ENCODE measurements at regions not wholly inside any gene's neighbourhood (a gene's known extent, or its start where the extent isn't known, plus 50 kb on each side); places are given as distances from the start of the nearest gene placed in this dataset.
"Not testable (repeated sequence)": the region's sequence is repeated elsewhere in the genome, so short reads cannot be mapped to it uniquely, and the experiment has no call there.

DNA sequence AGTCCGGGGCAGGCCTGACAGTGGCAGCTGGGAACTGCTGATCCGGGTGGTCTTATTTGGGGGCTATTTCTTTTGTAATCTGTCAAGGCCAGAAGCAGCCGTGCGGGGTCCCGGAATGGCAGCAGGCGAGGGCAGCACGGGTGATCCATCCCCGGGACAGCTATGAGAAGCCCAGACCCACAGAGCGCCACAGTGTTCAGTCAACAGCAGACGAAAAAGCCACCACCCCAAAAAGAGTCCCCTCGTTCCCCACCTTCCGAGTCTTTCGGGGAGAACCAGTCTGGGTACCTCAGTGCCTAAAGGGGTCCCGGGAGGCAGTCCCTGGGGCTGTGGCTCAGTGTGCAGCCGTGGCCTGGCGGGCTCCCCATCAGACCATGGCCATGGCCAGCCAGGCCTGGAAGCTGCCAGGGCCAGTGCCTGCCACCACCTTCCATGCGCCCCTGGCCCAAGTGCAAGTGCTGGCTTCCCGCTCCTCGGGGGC lies 125.1 kb upstream of the KCTD7 start:
- no peak for DNase-seq
- in situ Hi-C loops (cut with HindIII; ENCODE audit: low pct_ligation_motif_present, low sequenced_read_pairs) = no loop called here
- Histone ChIP-seq H3K27ac (no peak overlapping the region), H3K36me3 (replicated peaks) (no peaks in the 10 kb centered on the region), H3K4me3 (ENCODE audit: low read depth, low read length) (no peak overlapping the region), H3K27me3 (replicated peaks) (no peaks in the 10 kb centered on the region)
- no peak for TF ChIP-seq CTCF (IDR thresholded peaks at IDR 0.05; ENCODE audit: low read depth, low read length, missing control alignments)

DNA sequence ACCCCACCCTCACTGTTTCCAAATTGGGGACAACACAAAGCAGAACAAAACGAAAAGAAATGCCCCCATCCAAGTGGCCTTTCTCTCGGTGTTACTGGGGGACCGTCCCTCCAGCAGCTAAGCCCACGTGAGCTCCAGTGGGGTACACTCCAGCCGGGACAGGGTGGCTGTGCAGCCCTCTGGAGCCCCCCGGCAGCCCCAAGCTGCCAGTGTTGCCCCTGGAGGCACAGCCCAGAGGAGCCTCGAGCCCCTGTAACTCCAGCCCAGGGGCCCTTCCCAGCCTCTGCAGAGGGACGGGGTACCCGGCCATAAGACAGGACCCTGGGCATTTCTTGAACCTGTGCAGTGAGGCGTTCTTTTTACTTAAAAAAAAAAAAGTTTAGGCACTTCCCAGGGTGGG lies 124.5 kb upstream of the KCTD7 start:
- no peaks in the 10 kb centered on the region for H3K36me3 ChIP-seq (replicated peaks)
- no peaks in the 10 kb centered on the region for H3K27me3 ChIP-seq (replicated peaks)
- H3K4me3 ChIP-seq (ENCODE audit: low read depth, low read length) = no peak overlapping the region
- no peak overlapping the region for H3K27ac ChIP-seq
- in situ Hi-C loops (cut with HindIII; ENCODE audit: low pct_ligation_motif_present, low sequenced_read_pairs) = no loop called here
- TF ChIP-seq CTCF (IDR thresholded peaks at IDR 0.05; ENCODE audit: low read depth, low read length, missing control alignments) = no peak
- no peak for DNase-seq

- Histone ChIP-seq H3K27ac (no peak overlapping the region), H3K27me3 (replicated peaks) (no peaks in the 10 kb centered on the region), H3K4me3 (ENCODE audit: low read depth, low read length) (no peak overlapping the region), H3K36me3 (replicated peaks) (no peaks in the 10 kb centered on the region)
- DNase-seq = no peak
- TF ChIP-seq CTCF (IDR thresholded peaks at IDR 0.05; ENCODE audit: low read depth, low read length, missing control alignments) = no peak
- in situ Hi-C loops (cut with HindIII; ENCODE audit: low pct_ligation_motif_present, low sequenced_read_pairs) = no loop called here
Measured at GRCh38 chr7:66505009-66505408, 123.7 kb upstream of the KCTD7 start.

GRCh38 chr7:66505531-66506451 lies 122.9 kb upstream of the KCTD7 start:
- DNase-seq = no peak
- no peak overlapping the region for H3K27ac ChIP-seq
- TF ChIP-seq CTCF (IDR thresholded peaks at IDR 0.05; ENCODE audit: low read depth, low read length, missing control alignments) = no peak
- in situ Hi-C loops (cut with HindIII; ENCODE audit: low pct_ligation_motif_present, low sequenced_read_pairs) = no loop called here
- H3K4me3 ChIP-seq (ENCODE audit: low read depth, low read length) = peak overlapping the region; percentile 29
- H3K36me3 ChIP-seq (replicated peaks) = no peaks in the 10 kb centered on the region
- H3K27me3 ChIP-seq (replicated peaks) = no peaks in the 10 kb centered on the region

DNA sequence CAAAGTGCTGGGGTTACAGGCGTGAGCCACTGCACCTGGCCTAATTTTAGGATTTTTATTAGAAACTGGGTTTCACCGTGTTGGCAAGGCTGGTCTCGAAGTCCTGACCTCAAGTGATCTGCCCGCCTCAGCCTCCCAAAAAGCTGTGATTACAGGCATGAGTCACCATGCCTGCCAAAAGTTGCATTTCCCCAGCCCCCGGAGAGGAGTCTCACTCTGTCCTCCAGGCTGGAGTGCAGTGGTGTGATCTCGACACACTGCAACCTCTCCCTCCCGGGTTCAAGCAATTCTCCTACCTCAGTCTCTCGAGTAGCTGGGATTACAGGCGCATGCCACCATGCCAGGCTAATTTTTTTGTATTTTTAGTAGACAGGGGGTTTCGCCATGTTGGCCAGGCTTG lies 122.0 kb upstream of the KCTD7 start:
- H3K27me3 ChIP-seq (replicated peaks); H3K36me3 ChIP-seq (replicated peaks); in situ Hi-C loops (cut with HindIII; ENCODE audit: low pct_ligation_motif_present, low sequenced_read_pairs); H3K27ac ChIP-seq; H3K4me3 ChIP-seq (ENCODE audit: low read depth, low read length); DNase-seq: not testable (repeated sequence)

- TF ChIP-seq CTCF (IDR thresholded peaks at IDR 0.05; ENCODE audit: low read depth, low read length, missing control alignments) = no peak
- Histone ChIP-seq H3K27ac (no peak overlapping the region), H3K27me3 (replicated peaks) (no peaks in the 10 kb centered on the region), H3K4me3 (ENCODE audit: low read depth, low read length) (no peak overlapping the region), H3K36me3 (replicated peaks) (no peaks in the 10 kb centered on the region)
- in situ Hi-C loops (cut with HindIII; ENCODE audit: low pct_ligation_motif_present, low sequenced_read_pairs) = no loop called here
- DNase-seq = no peak
Measured at GRCh38 chr7:66507764-66508296, 120.9 kb upstream of the KCTD7 start.
